CD4-positive, alpha-beta T cell (primary cell): ENCODE measurements at regions not wholly inside any gene's neighbourhood (a gene's known extent, or its start where the extent isn't known, plus 50 kb on each side); places are given as distances from the start of the nearest gene placed in this dataset.

Experiments used
- ATAC-seq: fragments of 200-7000 bp; cut with Tn5 transposase; one replicate; pipeline ENCODE4 v1.10.0; 2022; ENCODE audit warnings: mild to moderate bottlenecking; ENCODE audit not compliant: poor library complexity
- CTCF ChIA-PET: fragments of 350-600 bp; sonication (Branson Sonifier 250); formaldehyde crosslinking; loops from one replicate; lab custom pipeline; 2021; ENCODE audit warnings: antibody characterized with exemption, inconsistent platforms; lab: Charles Lee
- POLR2A ChIA-PET: fragments of 350-600 bp; sonication (Branson Sonifier 250); formaldehyde crosslinking; loops from one replicate; lab custom pipeline; 2021; ENCODE audit warnings: antibody characterized with exemption, inconsistent platforms; lab: Charles Lee
- DNase-seq, 14 experiments: peaks; one replicate each; pipeline ENCODE4 v3.0.0-alpha.2; 2013 to 2020; ENCODE audit warnings: mixed read lengths in 2 of 14
- H3K27ac ChIP-seq, 2 donors: one replicate each; pipeline versions ENCODE4 v1.5.1 to v1.7.0; 2013; ENCODE audit warnings: low read length in 2 of 2, low read depth in 1 of 2, mild to moderate bottlenecking in 1 of 2
- H3K27me3 ChIP-seq, 2 experiments: 1 replicate in 1 of 2; 2 replicates in 1 of 2; pipeline versions ENCODE4 v1.6.1 to v1.7.0; 2013; ENCODE audit warnings: low read length in 2 of 2, control low read depth in 1 of 2, mild to moderate bottlenecking in 1 of 2, moderate library complexity in 1 of 2; ENCODE audit not compliant: insufficient read depth in 2 of 2, control insufficient read depth in 1 of 2
- H3K36me3 ChIP-seq: one replicate; pipeline ENCODE4 v1.6.1; 2013; ENCODE audit warnings: low read length, control low read depth; ENCODE audit not compliant: insufficient read depth
- H3K4me1 ChIP-seq: one replicate; pipeline ENCODE4 v1.6.1; 2013; ENCODE audit warnings: low read length, control low read depth; ENCODE audit not compliant: insufficient read depth
- H3K4me3 ChIP-seq: one replicate; pipeline ENCODE4 v1.5.1; 2013; ENCODE audit warnings: mild to moderate bottlenecking, low read length, moderate library complexity
- H3K9me3 ChIP-seq, 2 experiments: 1 replicate in 1 of 2; 2 replicates in 1 of 2; pipeline versions ENCODE4 v1.6.1 to v1.7.0; 2013; ENCODE audit warnings: low read length in 2 of 2, mild to moderate bottlenecking in 2 of 2, control low read depth in 1 of 2, moderate library complexity in 1 of 2; ENCODE audit not compliant: control insufficient read depth in 1 of 2, insufficient read depth in 1 of 2
- H3K27ac Mint-ChIP-seq: one replicate; pipeline ENCODE4 v1.8.0; 2020; ENCODE audit warnings: mixed read lengths
- H3K27me3 Mint-ChIP-seq: one replicate; pipeline ENCODE4 v1.8.0; 2021; ENCODE audit warnings: mixed read lengths
- H3K36me3 Mint-ChIP-seq: one replicate; pipeline ENCODE4 v1.8.0; 2021; ENCODE audit warnings: low read depth, mixed read lengths
- H3K4me1 Mint-ChIP-seq: one replicate; pipeline ENCODE4 v1.8.0; 2021; ENCODE audit warnings: low read depth, mixed read lengths
- H3K4me3 Mint-ChIP-seq: one replicate; pipeline ENCODE4 v1.8.0; 2020; ENCODE audit warnings: mild to moderate bottlenecking, mixed read lengths
- H3K9me3 Mint-ChIP-seq: one replicate; pipeline ENCODE4 v1.8.0; 2020; ENCODE audit warnings: mixed read lengths
- CTCF ChIP-seq: fragments of 200-600 bp; IDR thresholded peaks from one replicate; pipeline ENCODE4 v1.8.0; 2022; ENCODE audit warnings: antibody characterized with exemption, mild to moderate bottlenecking
- intact Hi-C, 2 experiments: fragments of 100-400 bp; cut with DNase I in 1 of 2; cut with micrococcal nuclease in 1 of 2; formaldehyde crosslinking; loops; one replicate each; pipeline versions ENCODE4 v1.15.1 to v1.9.0; 2023 to 2025; cut with DNase I, micrococcal nuclease

GRCh38 chr18:73939391-73939790, 208.2 kb downstream of the FBXO15 start:
- Mint-ChIP-seq H3K27me3 (peaks cover 8% of the 10 kb centered on the region), H3K4me3 (no peak overlapping the region), H3K9me3 (no peaks in the 10 kb centered on the region), H3K36me3 (no peaks in the 10 kb centered on the region), H3K4me1 (no peaks in the 10 kb centered on the region), H3K27ac (no peak overlapping the region)
- no peaks in the 10 kb centered on the region for H3K9me3 ChIP-seq
- no peaks in the 10 kb centered on the region for H3K27me3 ChIP-seq
- POLR2A ChIA-PET = no interaction called here
- no peaks in the 10 kb centered on the region for H3K36me3 ChIP-seq
- H3K4me3 ChIP-seq = no peak overlapping the region
- H3K4me1 ChIP-seq = no peaks in the 10 kb centered on the region
- intact Hi-C loops = no loop called here
- H3K27ac ChIP-seq = no peak overlapping the region
- ATAC-seq = no peak
- no peak for TF ChIP-seq CTCF
- CTCF ChIA-PET = no interaction called here
- DNase-seq = no peak

- no peak overlapping the region for H3K27ac ChIP-seq
- no peaks in the 10 kb centered on the region for H3K36me3 ChIP-seq
- no peaks in the 10 kb centered on the region for H3K27me3 Mint-ChIP-seq
- no peaks in the 10 kb centered on the region for H3K36me3 Mint-ChIP-seq
- no peaks in the 10 kb centered on the region for H3K4me1 Mint-ChIP-seq
- no peak overlapping the region for H3K4me3 Mint-ChIP-seq
- POLR2A ChIA-PET = no interaction called here
- CTCF ChIA-PET = no interaction called here
- H3K9me3 Mint-ChIP-seq = no peaks in the 10 kb centered on the region
- no peak overlapping the region for H3K4me3 ChIP-seq
- DNase-seq = no peak
- no peaks in the 10 kb centered on the region for H3K4me1 ChIP-seq
- intact Hi-C loops = no loop called here
- no peaks in the 10 kb centered on the region for H3K27me3 ChIP-seq
- H3K9me3 ChIP-seq = no peaks in the 10 kb centered on the region
- no peak for ATAC-seq
- H3K27ac Mint-ChIP-seq = no peak overlapping the region
- TF ChIP-seq CTCF = no peak
Observed at GRCh38 chr18:73933685-73934084, 213.9 kb downstream of the FBXO15 start.

- H3K27me3 ChIP-seq = no peaks in the 10 kb centered on the region
- H3K27ac ChIP-seq = no peak overlapping the region
- intact Hi-C loops = no loop called here
- no peaks in the 10 kb centered on the region for H3K27me3 Mint-ChIP-seq
- H3K27ac Mint-ChIP-seq = no peak overlapping the region
- H3K4me3 ChIP-seq = no peak overlapping the region
- ATAC-seq (no peak), DNase-seq (no peak)
- no peak for TF ChIP-seq CTCF
- H3K9me3 ChIP-seq = no peaks in the 10 kb centered on the region
- H3K36me3 ChIP-seq = no peaks in the 10 kb centered on the region
- H3K4me3 Mint-ChIP-seq = no peak overlapping the region
- ChIA-PET POLR2A (no interaction called here), CTCF (no interaction called here)
- H3K9me3 Mint-ChIP-seq = no peaks in the 10 kb centered on the region
- H3K36me3 Mint-ChIP-seq = no peaks in the 10 kb centered on the region
- H3K4me1 Mint-ChIP-seq = no peaks in the 10 kb centered on the region
- H3K4me1 ChIP-seq = no peaks in the 10 kb centered on the region
Observed at GRCh38 chr18:73932976-73933375, 214.7 kb downstream of the FBXO15 start.
